HEK293 (cell line): ENCODE measurements at regions not wholly inside any gene's neighbourhood (a gene's known extent, or its start where the extent isn't known, plus 50 kb on each side); places are given as distances from the start of the nearest gene placed in this dataset.

Source experiments
- CTCF ChIP-seq: fragments of 450-650 bp; formaldehyde crosslinking; IDR thresholded peaks from 2 replicates; pipeline ENCODE4 v1.5.1; 2016; ENCODE audit warnings: missing biosample characterization, missing genetic modification characterization
- PRDM6 ChIP-seq: fragments of 450-650 bp; formaldehyde crosslinking; IDR thresholded peaks from 2 replicates; pipeline ENCODE4 v1.5.1; 2017; ENCODE audit warnings: missing biosample characterization, missing genetic modification characterization
- ZBTB20 ChIP-seq: fragments of 450-650 bp; formaldehyde crosslinking; IDR thresholded peaks from 2 replicates; pipeline ENCODE4 v1.5.1; 2016; ENCODE audit warnings: missing biosample characterization, missing genetic modification characterization
- ZNF561 ChIP-seq: fragments of 450-650 bp; IDR thresholded peaks from 2 replicates; pipeline ENCODE4 v1.5.1; 2018; ENCODE audit warnings: missing biosample characterization, missing genetic modification characterization, borderline replicate concordance

DNA sequence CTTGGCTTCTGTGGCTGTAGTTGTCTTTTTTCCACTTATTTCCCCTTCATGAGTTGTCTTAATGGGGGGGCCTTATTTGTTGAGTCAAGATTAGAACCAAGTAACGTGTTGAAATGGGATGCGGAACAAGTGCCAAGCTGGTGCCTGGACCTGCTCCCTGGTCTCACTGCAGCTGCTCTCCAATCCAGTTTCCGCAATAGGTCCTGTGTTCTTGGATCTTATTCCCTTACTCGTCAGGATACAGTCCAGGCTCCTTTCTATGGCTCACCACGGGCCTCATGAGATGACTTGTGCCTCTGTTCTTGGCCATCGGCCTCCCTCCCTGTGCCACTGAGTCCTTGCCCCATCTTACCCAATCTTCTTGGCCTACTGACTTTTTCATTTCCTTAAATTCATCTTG lies 159.6 kb upstream of the CADM1 start:
- TF ChIP-seq ZNF561 (tag by site-specific recombination), result no peak
- no peak for TF ChIP-seq ZBTB20 (tag by site-specific recombination)
- TF ChIP-seq PRDM6 (tag by site-specific recombination), result no peak
- TF ChIP-seq CTCF (tag by site-specific recombination), result no peak
